ENCODE measurements at regions not wholly inside any gene's neighbourhood (a gene's known extent, or its start where the extent isn't known, plus 50 kb on each side); places are given as distances from the start of the nearest gene placed in this dataset.

- Histone ChIP-seq H3K4me2 (no peak overlapping the region), H3F3A (ENCODE audit: low read depth) (no peaks in the 10 kb centered on the region), H3K36me3 (no peaks in the 10 kb centered on the region), H3K4me1 (no peaks in the 10 kb centered on the region), H3K79me2 (ENCODE audit: low read depth) (no peaks in the 10 kb centered on the region), H2AFZ (replicated peaks) (no peak overlapping the region), H3K27me3 (no peaks in the 10 kb centered on the region), H3K9ac (no peak overlapping the region), H3K9me3 (ENCODE audit: low read depth) (no peaks in the 10 kb centered on the region), H3K4me3 (no peak overlapping the region), H4K20me1 (ENCODE audit: low read depth) (no peaks in the 10 kb centered on the region), H3K27ac (no peak overlapping the region)
- no peak for DNase-seq (ENCODE audit: low spot score)
- Mint-ChIP-seq H3K9me3 (no peaks in the 10 kb centered on the region), H3K36me3 (no peaks in the 10 kb centered on the region), H3K27ac (no peak overlapping the region), H3K27me3 (ENCODE audit: insufficient read depth, low read depth) (no peaks in the 10 kb centered on the region), H3K4me1 (no peaks in the 10 kb centered on the region), H3K4me3 (no peak overlapping the region)
- no peak for TF ChIP-seq EZH2phosphoT487 (IDR thresholded peaks at IDR 0.05)
- TF ChIP-seq EZH2 (IDR thresholded peaks at IDR 0.05), result no peak
- no peak for TF ChIP-seq CTCF (IDR thresholded peaks at IDR 0.05)
Observed at GRCh38 chr7:137122145-137122544, 221.4 kb downstream of the PTN start.

- no peak overlapping the region for H3K9ac ChIP-seq
- no peak overlapping the region for H3K4me2 ChIP-seq
- no peak overlapping the region for H3K27ac Mint-ChIP-seq
- H3K36me3 Mint-ChIP-seq, result no peaks in the 10 kb centered on the region
- H3F3A ChIP-seq (ENCODE audit: low read depth), result no peaks in the 10 kb centered on the region
- DNase-seq (ENCODE audit: low spot score), result no peak
- no peaks in the 10 kb centered on the region for H3K79me2 ChIP-seq (ENCODE audit: low read depth)
- H3K27me3 Mint-ChIP-seq (ENCODE audit: insufficient read depth, low read depth), result no peaks in the 10 kb centered on the region
- no peaks in the 10 kb centered on the region for H3K36me3 ChIP-seq
- no peaks in the 10 kb centered on the region for H3K4me1 Mint-ChIP-seq
- H3K4me3 Mint-ChIP-seq, result no peak overlapping the region
- no peak overlapping the region for H3K4me3 ChIP-seq
- no peaks in the 10 kb centered on the region for H3K4me1 ChIP-seq
- H2AFZ ChIP-seq (replicated peaks), result no peak overlapping the region
- H3K9me3 Mint-ChIP-seq, result no peaks in the 10 kb centered on the region
- no peaks in the 10 kb centered on the region for H3K9me3 ChIP-seq (ENCODE audit: low read depth)
- TF ChIP-seq CTCF (IDR thresholded peaks at IDR 0.05) (no peak), EZH2 (IDR thresholded peaks at IDR 0.05) (no peak), EZH2phosphoT487 (IDR thresholded peaks at IDR 0.05) (no peak)
- no peaks in the 10 kb centered on the region for H3K27me3 ChIP-seq
- H3K27ac ChIP-seq, result no peak overlapping the region
- H4K20me1 ChIP-seq (ENCODE audit: low read depth), result no peaks in the 10 kb centered on the region
Observed at GRCh38 chr7:137120690-137121089, 222.8 kb downstream of the PTN start.

GRCh38 chr7:137110535-137110934 lies 233.0 kb downstream of the PTN start:
- Histone ChIP-seq H3K79me2 (ENCODE audit: low read depth) (no peaks in the 10 kb centered on the region), H3F3A (ENCODE audit: low read depth) (no peaks in the 10 kb centered on the region), H3K9me3 (ENCODE audit: low read depth) (no peaks in the 10 kb centered on the region), H3K4me3 (no peak overlapping the region), H2AFZ (replicated peaks) (no peak overlapping the region), H3K9ac (no peak overlapping the region), H4K20me1 (ENCODE audit: low read depth) (no peaks in the 10 kb centered on the region), H3K36me3 (no peaks in the 10 kb centered on the region), H3K27me3 (no peaks in the 10 kb centered on the region), H3K4me1 (no peaks in the 10 kb centered on the region), H3K4me2 (no peak overlapping the region), H3K27ac (no peak overlapping the region)
- TF ChIP-seq EZH2 (IDR thresholded peaks at IDR 0.05) (no peak), EZH2phosphoT487 (IDR thresholded peaks at IDR 0.05) (no peak), CTCF (IDR thresholded peaks at IDR 0.05) (no peak)
- H3K9me3 Mint-ChIP-seq, result peaks cover 2% of the 10 kb centered on the region
- no peak overlapping the region for H3K27ac Mint-ChIP-seq
- H3K36me3 Mint-ChIP-seq, result no peaks in the 10 kb centered on the region
- no peaks in the 10 kb centered on the region for H3K27me3 Mint-ChIP-seq (ENCODE audit: insufficient read depth, low read depth)
- DNase-seq (ENCODE audit: low spot score), result no peak
- peaks cover 4% of the 10 kb centered on the region for H3K4me1 Mint-ChIP-seq
- H3K4me3 Mint-ChIP-seq, result no peak overlapping the region
